GM10266 (cell line): ENCODE measurements at regions not wholly inside any gene's neighbourhood (a gene's known extent, or its start where the extent isn't known, plus 50 kb on each side); places are given as distances from the start of the nearest gene placed in this dataset.

ENCODE experiments used
- DNase-seq: peaks from one replicate; pipeline ENCODE4 v3.0.0; 2012; ENCODE audit errors: extremely low spot score
- CTCF ChIP-seq: IDR thresholded peaks from 2 replicates; pipeline ENCODE4 v1.5.1; 2012; ENCODE audit warnings: mild to moderate bottlenecking, low read depth; ENCODE audit not compliant: control insufficient read depth, insufficient read depth; ENCODE audit errors: missing control alignments

GRCh38 chr14:98408024-98408555 lies 863.9 kb downstream of the BCL11B start:
- TF ChIP-seq CTCF: no peak
- no peak for DNase-seq

GRCh38 chr14:98408713-98409112 lies 863.3 kb downstream of the BCL11B start:
- DNase-seq: no peak
- TF ChIP-seq CTCF: no peak

GRCh38 chr14:98411154-98411553 lies 860.8 kb downstream of the BCL11B start:
- no peak for DNase-seq
- TF ChIP-seq CTCF: no peak

GRCh38 chr14:98412431-98412830 lies 859.6 kb downstream of the BCL11B start:
- no peak for DNase-seq

GRCh38 chr14:98415766-98416165 lies 856.2 kb downstream of the BCL11B start:
- no peak for TF ChIP-seq CTCF
- no peak for DNase-seq

More at GRCh38 chr14:98412431-98412830, 859.6 kb downstream of the BCL11B start:
- TF ChIP-seq CTCF: no peak

- no peak for TF ChIP-seq CTCF
- DNase-seq: no peak
Observed at GRCh38 chr14:98417001-98417400, 855.0 kb downstream of the BCL11B start.

GRCh38 chr14:98428483-98428994 lies 843.5 kb downstream of the BCL11B start:
- no peak for DNase-seq
- TF ChIP-seq CTCF: no peak
